ENCODE measurements at regions not wholly inside any gene's neighbourhood (a gene's known extent, or its start where the extent isn't known, plus 50 kb on each side); places are given as distances from the start of the nearest gene placed in this dataset.

GRCh38 chr4:32268863-32269262 lies 1548.7 kb downstream of the PCDH7 start:
- no peak overlapping the region for H3K9ac ChIP-seq (ENCODE audit: low read length in 3 of 3)
- no peaks in the 10 kb centered on the region for H3K27me3 ChIP-seq (ENCODE audit: control insufficient read depth, insufficient read depth, low read length)
- intact Hi-C loops (cut with DNase I) = no loop called here
- no peak overlapping the region for H3K4me3 ChIP-seq (ENCODE audit: low read length in 3 of 3)
- peak in 1 of 5 donors; percentile 60 for DNase-seq
- no peaks in the 10 kb centered on the region for H3K4me1 ChIP-seq (ENCODE audit: control insufficient read depth in 2 of 3, insufficient read depth in 2 of 3, low read depth in 1 of 3, low read length in 3 of 3)
- no peaks in the 10 kb centered on the region for H3K9me3 ChIP-seq (ENCODE audit: control insufficient read depth in 2 of 3, insufficient read depth in 1 of 3, low read length in 3 of 3)
- H3K27ac ChIP-seq (ENCODE audit: low read depth in 2 of 2, low read length in 2 of 2) = no peak overlapping the region
- TF ChIP-seq CTCF (IDR thresholded peaks at IDR 0.05; ENCODE audit: borderline replicate concordance, extremely low read depth, insufficient read depth) = no peak
- H3K36me3 ChIP-seq (ENCODE audit: control insufficient read depth in 2 of 3, insufficient read depth in 3 of 3, low read length in 3 of 3) = no peaks in the 10 kb centered on the region
- FAIRE-seq = no peak

GRCh38 chr4:32290102-32290501 lies 1569.9 kb downstream of the PCDH7 start:
- Histone ChIP-seq H3K36me3 (ENCODE audit: control insufficient read depth in 2 of 3, insufficient read depth in 3 of 3, low read length in 3 of 3) (no peaks in the 10 kb centered on the region), H3K4me3 (ENCODE audit: low read length in 3 of 3) (no peak overlapping the region), H3K27ac (ENCODE audit: low read depth in 2 of 2, low read length in 2 of 2) (no peak overlapping the region), H3K4me1 (ENCODE audit: control insufficient read depth in 2 of 3, insufficient read depth in 2 of 3, low read depth in 1 of 3, low read length in 3 of 3) (no peaks in the 10 kb centered on the region), H3K27me3 (ENCODE audit: control insufficient read depth, insufficient read depth, low read length) (no peaks in the 10 kb centered on the region), H3K9ac (ENCODE audit: low read length in 3 of 3) (no peak overlapping the region), H3K9me3 (ENCODE audit: control insufficient read depth in 2 of 3, insufficient read depth in 1 of 3, low read length in 3 of 3) (no peaks in the 10 kb centered on the region)
- TF ChIP-seq CTCF (IDR thresholded peaks at IDR 0.05; ENCODE audit: borderline replicate concordance, extremely low read depth, insufficient read depth) = no peak
- no peak for FAIRE-seq
- intact Hi-C loops (cut with DNase I) = no loop called here
- DNase-seq = no peak

GRCh38 chr4:32318926-32319325 lies 1598.8 kb downstream of the PCDH7 start:
- TF ChIP-seq CTCF (IDR thresholded peaks at IDR 0.05; ENCODE audit: borderline replicate concordance, extremely low read depth, insufficient read depth) = no peak
- Histone ChIP-seq H3K9ac (ENCODE audit: low read length in 3 of 3) (no peak overlapping the region), H3K9me3 (ENCODE audit: control insufficient read depth in 2 of 3, insufficient read depth in 1 of 3, low read length in 3 of 3) (peaks cover 0 to 4% (median 0%) of the 10 kb centered on the region in 3 donors), H3K36me3 (ENCODE audit: control insufficient read depth in 2 of 3, insufficient read depth in 3 of 3, low read length in 3 of 3) (no peaks in the 10 kb centered on the region), H3K27ac (ENCODE audit: low read depth in 2 of 2, low read length in 2 of 2) (no peak overlapping the region), H3K4me1 (ENCODE audit: control insufficient read depth in 2 of 3, insufficient read depth in 2 of 3, low read depth in 1 of 3, low read length in 3 of 3) (no peaks in the 10 kb centered on the region), H3K27me3 (ENCODE audit: control insufficient read depth, insufficient read depth, low read length) (no peaks in the 10 kb centered on the region), H3K4me3 (ENCODE audit: low read length in 3 of 3) (no peak overlapping the region)
- intact Hi-C loops (cut with DNase I) = no loop called here
- DNase-seq = peak in 1 of 5 donors; percentile 70
- no peak for FAIRE-seq

GRCh38 chr4:32321421-32321820 lies 1601.3 kb downstream of the PCDH7 start:
- Histone ChIP-seq H3K4me1 (ENCODE audit: control insufficient read depth in 2 of 3, insufficient read depth in 2 of 3, low read depth in 1 of 3, low read length in 3 of 3) (no peaks in the 10 kb centered on the region), H3K27ac (ENCODE audit: low read depth in 2 of 2, low read length in 2 of 2) (no peak overlapping the region), H3K27me3 (ENCODE audit: control insufficient read depth, insufficient read depth, low read length) (no peaks in the 10 kb centered on the region), H3K4me3 (ENCODE audit: low read length in 3 of 3) (no peak overlapping the region), H3K9ac (ENCODE audit: low read length in 3 of 3) (no peak overlapping the region), H3K9me3 (ENCODE audit: control insufficient read depth in 2 of 3, insufficient read depth in 1 of 3, low read length in 3 of 3) (peaks cover 0 to 4% (median 0%) of the 10 kb centered on the region in 3 donors), H3K36me3 (ENCODE audit: control insufficient read depth in 2 of 3, insufficient read depth in 3 of 3, low read length in 3 of 3) (no peaks in the 10 kb centered on the region)
- intact Hi-C loops (cut with DNase I) = no loop called here
- no peak for DNase-seq
- FAIRE-seq = no peak
- TF ChIP-seq CTCF (IDR thresholded peaks at IDR 0.05; ENCODE audit: borderline replicate concordance, extremely low read depth, insufficient read depth) = no peak

Data from kidney (tissue), 13 donors.